Loucy (cell line): ENCODE measurements at regions not wholly inside any gene's neighbourhood (a gene's known extent, or its start where the extent isn't known, plus 50 kb on each side); places are given as distances from the start of the nearest gene placed in this dataset.

Experiments
- H2AFZ ChIP-seq: fragments of 200-600 bp; sonication (generic); 2 replicates; pipeline ENCODE4 v1.6.0; 2016; ENCODE audit warnings: antibody characterized with exemption, mild to moderate bottlenecking, low read length, moderate library complexity
- H3F3A ChIP-seq: fragments of 200-600 bp; 2 replicates; pipeline ENCODE4 v1.6.0; 2016; ENCODE audit warnings: antibody characterized with exemption, low read depth, mild to moderate bottlenecking
- H3K27me3 ChIP-seq: fragments of 200-600 bp; sonication (generic); 2 replicates; pipeline ENCODE4 v1.6.1; 2014; ENCODE audit warnings: low read length, mild to moderate bottlenecking; ENCODE audit not compliant: insufficient read depth, poor library complexity, severe bottlenecking
- H3K36me3 ChIP-seq: fragments of 200-600 bp; sonication (generic); 2 replicates; pipeline ENCODE4 v1.6.1; 2016; ENCODE audit warnings: low read length; ENCODE audit not compliant: insufficient read depth
- H3K4me1 ChIP-seq: fragments of 200-600 bp; sonication (generic); 2 replicates; pipeline ENCODE4 v1.5.1; 2014; ENCODE audit warnings: low read length, mild to moderate bottlenecking; ENCODE audit not compliant: insufficient read depth, poor library complexity, severe bottlenecking
- H3K4me2 ChIP-seq: fragments of 200-600 bp; sonication (generic); 2 replicates; pipeline ENCODE4 v1.6.0; 2014; ENCODE audit warnings: antibody characterized with exemption, low read length, low read depth, mild to moderate bottlenecking; ENCODE audit not compliant: poor library complexity, severe bottlenecking
- H3K4me3 ChIP-seq: fragments of 200-600 bp; sonication (generic); 2 replicates; pipeline ENCODE4 v1.5.1; 2014; ENCODE audit warnings: low read length, mild to moderate bottlenecking, mixed read lengths; ENCODE audit not compliant: poor library complexity, severe bottlenecking
- H3K79me2 ChIP-seq: fragments of 200-600 bp; sonication (generic); 2 replicates; pipeline ENCODE4 v1.6.1; 2014; ENCODE audit warnings: low read length; ENCODE audit not compliant: insufficient read depth
- H3K9ac ChIP-seq: fragments of 200-600 bp; sonication (generic); 2 replicates; pipeline ENCODE4 v1.6.0; 2014; ENCODE audit warnings: mild to moderate bottlenecking, low read depth, low read length, moderate library complexity; ENCODE audit not compliant: poor library complexity, severe bottlenecking
- H3K9me2 ChIP-seq: fragments of 200-600 bp; sonication (generic); replicated peaks from 2 replicates; pipeline ENCODE4 v1.6.1; 2016; ENCODE audit warnings: low read depth, low read length, mixed read lengths
- H3K9me3 ChIP-seq: fragments of 200-600 bp; sonication (generic); 2 replicates; pipeline ENCODE4 v1.6.1; 2014; ENCODE audit warnings: mild to moderate bottlenecking, antibody characterized with exemption, low read length, low read depth; ENCODE audit not compliant: insufficient read depth
- H4K20me1 ChIP-seq: fragments of 200-600 bp; sonication (generic); 2 replicates; pipeline ENCODE4 v1.6.0; 2014; ENCODE audit warnings: antibody characterized with exemption, low read length, mild to moderate bottlenecking; ENCODE audit not compliant: insufficient read depth, poor library complexity, severe bottlenecking
- EZH2phosphoT487 ChIP-seq: fragments of 200-600 bp; IDR thresholded peaks from 2 replicates; pipeline ENCODE4 v1.6.1; 2018; ENCODE audit warnings: antibody characterized with exemption, mild to moderate bottlenecking, moderate library complexity, borderline replicate concordance
- TF ChIP-seq, protein P1 (sequence below): fragments of 200-600 bp; sonication (generic); conservative IDR thresholded peaks from 2 replicates; pipeline ENCODE4 v1.5.1; 2014; ENCODE audit warnings: mild to moderate bottlenecking, antibody characterized with exemption, low read length

DNA sequence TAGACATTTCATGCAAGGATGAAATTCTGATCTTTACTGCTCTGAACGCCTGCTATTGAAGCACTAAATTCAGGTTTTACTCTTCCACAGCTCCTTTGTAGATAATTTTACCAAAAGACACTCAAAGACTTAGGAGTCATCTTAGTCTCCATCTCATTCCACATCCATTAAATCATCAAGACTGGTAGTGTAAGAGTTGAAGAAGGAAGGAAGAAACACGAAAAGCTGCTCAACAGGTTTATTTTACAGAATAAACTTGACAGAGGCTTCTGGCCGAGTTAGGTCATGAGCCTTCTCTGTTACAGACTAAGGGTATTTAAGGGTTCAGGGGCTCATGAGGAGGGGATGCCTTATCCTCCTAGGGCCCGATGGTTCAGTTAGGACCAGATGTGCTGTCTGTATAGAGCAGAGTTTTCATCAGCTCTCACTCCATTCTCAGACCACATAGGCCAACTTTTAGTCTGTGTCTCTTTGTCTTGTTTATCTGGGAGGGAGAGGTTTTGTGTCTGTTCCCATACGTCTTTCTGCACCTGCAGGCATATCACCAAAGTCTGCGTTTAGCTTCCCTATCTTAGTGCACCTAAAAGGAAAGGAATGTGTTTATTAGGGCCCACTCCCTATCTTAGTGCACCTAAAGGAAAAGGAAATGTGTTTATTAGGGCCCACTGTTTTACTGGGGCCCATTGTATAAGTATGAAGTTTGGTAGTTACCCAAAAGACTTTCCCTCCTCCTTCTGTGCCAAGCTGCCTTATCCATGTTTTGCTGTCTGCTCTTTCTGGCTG, 57.4 kb upstream of the RGS18 start:
- no peak overlapping the region for H3K4me2 ChIP-seq
- H3K27me3 ChIP-seq = no peaks in the 10 kb centered on the region
- H4K20me1 ChIP-seq = no peaks in the 10 kb centered on the region
- no peak overlapping the region for H3K9ac ChIP-seq
- no peak for TF ChIP-seq EZH2phosphoT487
- TF ChIP-seq, protein P1, sequence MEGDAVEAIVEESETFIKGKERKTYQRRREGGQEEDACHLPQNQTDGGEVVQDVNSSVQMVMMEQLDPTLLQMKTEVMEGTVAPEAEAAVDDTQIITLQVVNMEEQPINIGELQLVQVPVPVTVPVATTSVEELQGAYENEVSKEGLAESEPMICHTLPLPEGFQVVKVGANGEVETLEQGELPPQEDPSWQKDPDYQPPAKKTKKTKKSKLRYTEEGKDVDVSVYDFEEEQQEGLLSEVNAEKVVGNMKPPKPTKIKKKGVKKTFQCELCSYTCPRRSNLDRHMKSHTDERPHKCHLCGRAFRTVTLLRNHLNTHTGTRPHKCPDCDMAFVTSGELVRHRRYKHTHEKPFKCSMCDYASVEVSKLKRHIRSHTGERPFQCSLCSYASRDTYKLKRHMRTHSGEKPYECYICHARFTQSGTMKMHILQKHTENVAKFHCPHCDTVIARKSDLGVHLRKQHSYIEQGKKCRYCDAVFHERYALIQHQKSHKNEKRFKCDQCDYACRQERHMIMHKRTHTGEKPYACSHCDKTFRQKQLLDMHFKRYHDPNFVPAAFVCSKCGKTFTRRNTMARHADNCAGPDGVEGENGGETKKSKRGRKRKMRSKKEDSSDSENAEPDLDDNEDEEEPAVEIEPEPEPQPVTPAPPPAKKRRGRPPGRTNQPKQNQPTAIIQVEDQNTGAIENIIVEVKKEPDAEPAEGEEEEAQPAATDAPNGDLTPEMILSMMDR = no peak
- no peaks in the 10 kb centered on the region for H3K36me3 ChIP-seq
- peaks cover 12% of the 10 kb centered on the region for H3K4me1 ChIP-seq
- no peak overlapping the region for H3K4me3 ChIP-seq
- no peaks in the 10 kb centered on the region for H3K79me2 ChIP-seq
- H3K9me3 ChIP-seq = no peaks in the 10 kb centered on the region
- H3K9me2 ChIP-seq = no peaks in the 10 kb centered on the region
- 0 out of 2 replicates have a peak overlapping the region, but pooled peaks have one; percentile 35 for H2AFZ ChIP-seq
- no peaks in the 10 kb centered on the region for H3F3A ChIP-seq

DNA sequence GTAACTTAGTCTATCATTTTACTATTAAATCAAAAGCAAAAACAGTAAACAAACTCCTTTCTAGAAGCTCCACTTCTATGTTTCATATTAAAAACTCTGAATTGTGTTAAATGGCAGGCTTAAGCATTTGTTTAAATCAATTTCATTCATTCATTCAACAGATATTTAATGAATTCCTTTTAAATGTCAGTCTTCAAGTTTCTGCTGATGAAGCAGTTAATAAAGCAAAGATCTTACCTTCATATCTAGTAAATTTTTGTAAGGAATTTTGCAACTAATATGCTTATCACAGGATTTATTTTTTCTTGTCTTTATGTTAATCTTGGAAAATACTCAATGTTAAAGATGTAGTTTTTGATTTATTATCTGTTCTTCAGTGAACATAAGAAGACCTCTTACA, 54.1 kb upstream of the RGS18 start:
- TF ChIP-seq, protein P1 = no peak
- TF ChIP-seq EZH2phosphoT487 = no peak
- Histone ChIP-seq H3K4me3 (no peak overlapping the region), H3K79me2 (no peaks in the 10 kb centered on the region), H2AFZ (no peak overlapping the region; the same call in 1 of the 2 replicates), H3K4me2 (no peak overlapping the region), H4K20me1 (no peaks in the 10 kb centered on the region), H3K9ac (no peak overlapping the region), H3K9me3 (no peaks in the 10 kb centered on the region), H3K27me3 (no peaks in the 10 kb centered on the region), H3K4me1 (peaks cover 8% of the 10 kb centered on the region), H3K9me2 (no peaks in the 10 kb centered on the region), H3F3A (no peaks in the 10 kb centered on the region), H3K36me3 (no peaks in the 10 kb centered on the region)

DNA sequence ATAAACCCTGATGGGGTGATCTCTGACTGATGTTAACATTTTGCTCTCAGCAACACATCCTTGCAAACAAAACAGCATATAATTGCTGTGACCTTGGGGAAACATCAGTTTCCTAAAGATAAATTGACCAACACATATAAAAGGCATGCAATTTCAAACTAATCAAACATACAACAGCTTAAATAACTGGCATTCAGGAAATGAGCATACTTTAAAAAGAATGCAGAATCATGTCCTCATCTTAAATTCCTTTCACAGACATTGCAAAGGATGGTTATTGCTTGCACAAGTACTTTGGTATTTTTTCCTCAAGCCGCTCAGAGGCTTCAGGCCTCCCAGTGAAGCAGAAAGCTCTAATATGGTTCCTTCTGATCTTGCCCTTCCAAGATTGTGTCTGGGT, 53.4 kb upstream of the RGS18 start:
- H3K27me3 ChIP-seq = no peaks in the 10 kb centered on the region
- no peaks in the 10 kb centered on the region for H3K79me2 ChIP-seq
- H3K4me3 ChIP-seq = no peak overlapping the region
- no peaks in the 10 kb centered on the region for H3K9me2 ChIP-seq
- no peak overlapping the region for H3K9ac ChIP-seq
- H3K9me3 ChIP-seq = no peaks in the 10 kb centered on the region
- peaks cover 8% of the 10 kb centered on the region for H3K4me1 ChIP-seq
- 0 out of 2 replicates have a peak overlapping the region, but pooled peaks have one; percentile 16 for H2AFZ ChIP-seq
- H3F3A ChIP-seq = no peaks in the 10 kb centered on the region
- no peak overlapping the region for H3K4me2 ChIP-seq
- no peaks in the 10 kb centered on the region for H3K36me3 ChIP-seq
- no peak for TF ChIP-seq EZH2phosphoT487
- TF ChIP-seq, protein P1 = no peak
- H4K20me1 ChIP-seq = no peaks in the 10 kb centered on the region
